HG02678 (cell line): ENCODE measurements at regions not wholly inside any gene's neighbourhood (a gene's known extent, or its start where the extent isn't known, plus 50 kb on each side); places are given as distances from the start of the nearest gene placed in this dataset.

Experiments
- ATAC-seq: cut with Tn5 transposase; IDR thresholded peaks from one replicate; pipeline ENCODE4 v1.9.1; 2021; ENCODE audit warnings: mild to moderate bottlenecking, moderate library complexity; ENCODE audit not compliant: unreplicated experiment

GRCh38 chr5:167950126-167950721 is 341.2 kb upstream of the WWC1 start:
- ATAC-seq = no peak

GRCh38 chr5:167951116-167951515 is 340.3 kb upstream of the WWC1 start:
- ATAC-seq = no peak

GRCh38 chr5:167952278-167952995 is 339.0 kb upstream of the WWC1 start:
- ATAC-seq = no peak

- ATAC-seq = no peak
Observed at GRCh38 chr5:167953151-167953798, 338.2 kb upstream of the WWC1 start.

GRCh38 chr5:167961731-167962130 is 329.7 kb upstream of the WWC1 start:
- ATAC-seq = no peak

GRCh38 chr5:167964529-167964928 is 326.9 kb upstream of the WWC1 start:
- no peak for ATAC-seq

- no peak for ATAC-seq
Observed at GRCh38 chr5:167965710-167966109, 325.7 kb upstream of the WWC1 start.

GRCh38 chr5:167966979-167967378 is 324.5 kb upstream of the WWC1 start:
- ATAC-seq = no peak

- ATAC-seq = no peak
Observed at GRCh38 chr5:167967494-167968177, 323.8 kb upstream of the WWC1 start.

GRCh38 chr5:167968837-167969236 is 322.6 kb upstream of the WWC1 start:
- no peak for ATAC-seq

- ATAC-seq = peak; percentile 42
Observed at GRCh38 chr5:167969998-167970397, 321.4 kb upstream of the WWC1 start.

- no peak for ATAC-seq
Observed at GRCh38 chr5:167971706-167972105, 319.7 kb upstream of the WWC1 start.

GRCh38 chr5:167973126-167973525 is 318.3 kb upstream of the WWC1 start:
- ATAC-seq = no peak

GRCh38 chr5:167984951-167985350 is 306.5 kb upstream of the WWC1 start:
- ATAC-seq = no peak

GRCh38 chr5:167985373-167985772 is 306.1 kb upstream of the WWC1 start:
- ATAC-seq = no peak

GRCh38 chr5:167987490-167988280 is 303.8 kb upstream of the WWC1 start:
- no peak for ATAC-seq

GRCh38 chr5:167992868-167993267 is 298.6 kb upstream of the WWC1 start:
- no peak for ATAC-seq

- ATAC-seq = no peak
Observed at GRCh38 chr5:167993771-167994170, 297.7 kb upstream of the WWC1 start.

GRCh38 chr5:167995844-167996425 is 295.5 kb upstream of the WWC1 start:
- ATAC-seq = no peak

GRCh38 chr5:167998148-167998767 is 293.2 kb upstream of the WWC1 start:
- ATAC-seq = no peak
